Bronchial epithelial cell (primary cell): ENCODE measurements at regions not wholly inside any gene's neighbourhood (a gene's known extent, or its start where the extent isn't known, plus 50 kb on each side); places are given as distances from the start of the nearest gene placed in this dataset.
A peak's percentile ranks its signal among the peaks of the same experiment; 100 is the strongest.

Experiments
- DNase-seq: peaks from one replicate; pipeline ENCODE4 v3.0.0-alpha.2; 2010; ENCODE audit warnings: low read depth
- FAIRE-seq: peaks from 2 replicates; lab custom pipeline; 2011; peaks lifted over from hg19 to GRCh38; lab: Jason Lieb, UNC
- H3K27me3 ChIP-seq: 2 replicates; pipeline ENCODE4 v1.5.1; 2011; ENCODE audit warnings: low read length; ENCODE audit not compliant: control insufficient read depth, insufficient read depth
- H3K36me3 ChIP-seq: 2 replicates; pipeline ENCODE4 v1.5.1; 2011; ENCODE audit warnings: low read length; ENCODE audit not compliant: control insufficient read depth, insufficient read depth
- H3K4me3 ChIP-seq: 2 replicates; pipeline ENCODE4 v1.5.1; 2011; ENCODE audit warnings: mild to moderate bottlenecking, low read depth, low read length, control low read depth
- TF ChIP-seq, protein P1 (sequence below): IDR thresholded peaks from 2 replicates; pipeline ENCODE4 v1.5.1; 2011; ENCODE audit warnings: mild to moderate bottlenecking, moderate library complexity, low read length, control low read depth, inconsistent platforms; ENCODE audit not compliant: insufficient read depth, severe bottlenecking

GRCh38 chr20:7770578-7770977, 169.7 kb downstream of the HAO1 start:
- H3K4me3 ChIP-seq, result no peak overlapping the region
- DNase-seq (peak; percentile 50), FAIRE-seq (no peak)
- TF ChIP-seq, protein P1, sequence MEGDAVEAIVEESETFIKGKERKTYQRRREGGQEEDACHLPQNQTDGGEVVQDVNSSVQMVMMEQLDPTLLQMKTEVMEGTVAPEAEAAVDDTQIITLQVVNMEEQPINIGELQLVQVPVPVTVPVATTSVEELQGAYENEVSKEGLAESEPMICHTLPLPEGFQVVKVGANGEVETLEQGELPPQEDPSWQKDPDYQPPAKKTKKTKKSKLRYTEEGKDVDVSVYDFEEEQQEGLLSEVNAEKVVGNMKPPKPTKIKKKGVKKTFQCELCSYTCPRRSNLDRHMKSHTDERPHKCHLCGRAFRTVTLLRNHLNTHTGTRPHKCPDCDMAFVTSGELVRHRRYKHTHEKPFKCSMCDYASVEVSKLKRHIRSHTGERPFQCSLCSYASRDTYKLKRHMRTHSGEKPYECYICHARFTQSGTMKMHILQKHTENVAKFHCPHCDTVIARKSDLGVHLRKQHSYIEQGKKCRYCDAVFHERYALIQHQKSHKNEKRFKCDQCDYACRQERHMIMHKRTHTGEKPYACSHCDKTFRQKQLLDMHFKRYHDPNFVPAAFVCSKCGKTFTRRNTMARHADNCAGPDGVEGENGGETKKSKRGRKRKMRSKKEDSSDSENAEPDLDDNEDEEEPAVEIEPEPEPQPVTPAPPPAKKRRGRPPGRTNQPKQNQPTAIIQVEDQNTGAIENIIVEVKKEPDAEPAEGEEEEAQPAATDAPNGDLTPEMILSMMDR, result no peak
- no peaks in the 10 kb centered on the region for H3K27me3 ChIP-seq
- no peaks in the 10 kb centered on the region for H3K36me3 ChIP-seq

- DNase-seq, result peak; percentile 96
- H3K4me3 ChIP-seq, result no peak overlapping the region
- peak; percentile 28 for FAIRE-seq
- TF ChIP-seq, protein P1, result no peak
- no peaks in the 10 kb centered on the region for H3K27me3 ChIP-seq
- H3K36me3 ChIP-seq, result no peaks in the 10 kb centered on the region
These were observed 167.9 kb downstream of the HAO1 start for GRCh38 chr20:7772371-7772770.

GRCh38 chr20:7773511-7773910, 166.7 kb downstream of the HAO1 start:
- Histone ChIP-seq H3K27me3 (no peaks in the 10 kb centered on the region), H3K36me3 (no peaks in the 10 kb centered on the region), H3K4me3 (no peak overlapping the region)
- no peak for FAIRE-seq
- DNase-seq, result peak; percentile 28
- TF ChIP-seq, protein P1, result no peak

- DNase-seq, result no peak
- no peaks in the 10 kb centered on the region for H3K36me3 ChIP-seq
- H3K27me3 ChIP-seq, result no peaks in the 10 kb centered on the region
- no peak overlapping the region for H3K4me3 ChIP-seq
- TF ChIP-seq, protein P1, result no peak
- no peak for FAIRE-seq
These were observed 165.2 kb downstream of the HAO1 start for GRCh38 chr20:7775072-7775471.

DNA sequence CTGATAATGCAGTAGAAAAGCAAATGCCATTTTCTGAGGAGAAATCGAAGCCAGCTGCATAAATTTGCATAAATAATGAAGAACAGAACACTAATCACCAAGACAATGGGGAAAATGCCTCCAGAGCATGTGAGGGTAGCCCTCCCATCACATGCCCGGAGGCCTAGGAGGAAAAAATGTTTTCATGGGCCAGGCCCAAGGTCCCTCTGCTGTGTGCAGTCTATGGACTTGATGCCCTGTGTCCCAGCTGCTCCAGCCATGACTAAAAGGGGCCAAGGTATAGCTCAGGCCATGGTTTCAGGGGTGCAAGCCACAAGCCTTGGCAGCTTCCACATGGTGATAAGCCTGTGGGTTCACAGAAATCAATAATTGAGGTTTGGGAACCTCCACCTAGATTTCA, 164.1 kb downstream of the HAO1 start:
- Histone ChIP-seq H3K27me3 (no peaks in the 10 kb centered on the region), H3K36me3 (no peaks in the 10 kb centered on the region), H3K4me3 (no peak overlapping the region)
- TF ChIP-seq, protein P1, result no peak
- DNase-seq (no peak), FAIRE-seq (no peak)

DNA sequence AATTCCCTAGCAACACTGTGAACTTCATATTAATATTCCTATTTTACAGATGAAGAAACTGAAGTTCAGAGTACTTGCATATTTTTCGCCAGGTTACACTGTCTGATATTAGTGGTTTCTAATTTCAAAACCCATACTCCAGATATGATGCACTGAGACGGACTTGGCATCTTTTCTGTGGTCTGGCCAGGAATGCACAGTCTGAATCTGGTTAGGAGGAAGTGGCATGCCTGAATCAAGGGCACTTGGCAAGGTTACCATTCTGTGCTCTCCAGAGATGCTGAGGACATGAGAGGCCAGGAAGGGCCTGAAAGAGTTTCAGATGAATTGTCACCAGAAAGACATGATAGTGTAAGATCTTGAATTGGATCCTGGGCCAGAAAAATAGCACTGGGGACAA, 150.1 kb downstream of the HAO1 start:
- Histone ChIP-seq H3K36me3 (no peaks in the 10 kb centered on the region), H3K4me3 (no peak overlapping the region), H3K27me3 (no peaks in the 10 kb centered on the region)
- TF ChIP-seq, protein P1, result no peak
- FAIRE-seq (no peak), DNase-seq (peak; percentile 39)
